NOMO-1 treated with DMSO at 0.1 percent for 48 hours (cell line): ENCODE measurements at regions not wholly inside any gene's neighbourhood (a gene's known extent, or its start where the extent isn't known, plus 50 kb on each side); places are given as distances from the start of the nearest gene placed in this dataset.

Experiments
- DNase-seq: peaks from one replicate; lab custom pipeline; 2025; ENCODE audit not compliant: unreplicated experiment; lab: John Stamatoyannopoulos, UW

GRCh38 chr16:5838071-5838470 is 740.5 kb upstream of the EEF2KMT start:
- DNase-seq = no peak

GRCh38 chr16:5837007-5837670 is 739.5 kb upstream of the EEF2KMT start:
- no peak for DNase-seq

- DNase-seq = no peak
Measured at GRCh38 chr16:5835876-5836275, 738.3 kb upstream of the EEF2KMT start.

GRCh38 chr16:5826332-5826731 is 728.7 kb upstream of the EEF2KMT start:
- no peak for DNase-seq

GRCh38 chr16:5820472-5820871 is 722.9 kb upstream of the EEF2KMT start:
- no peak for DNase-seq

- DNase-seq = no peak
Measured at GRCh38 chr16:5815570-5816237, 718.1 kb upstream of the EEF2KMT start.

GRCh38 chr16:5801396-5801795 is 703.8 kb upstream of the EEF2KMT start:
- DNase-seq = no peak

- DNase-seq = no peak
Measured at GRCh38 chr16:5793556-5793955, 696.0 kb upstream of the EEF2KMT start.

- no peak for DNase-seq
Measured at GRCh38 chr16:5791011-5791657, 693.5 kb upstream of the EEF2KMT start.

GRCh38 chr16:5790512-5790911 is 692.9 kb upstream of the EEF2KMT start:
- no peak for DNase-seq

GRCh38 chr16:5789033-5789432 is 691.4 kb upstream of the EEF2KMT start:
- no peak for DNase-seq

GRCh38 chr16:5781436-5781835 is 683.8 kb upstream of the EEF2KMT start:
- no peak for DNase-seq

GRCh38 chr16:5776876-5777275 is 679.3 kb upstream of the EEF2KMT start:
- DNase-seq = no peak

- DNase-seq = no peak
Measured at GRCh38 chr16:5775916-5776315, 678.3 kb upstream of the EEF2KMT start.

GRCh38 chr16:5770118-5770517 is 672.5 kb upstream of the EEF2KMT start:
- no peak for DNase-seq

GRCh38 chr16:5769513-5769912 is 671.9 kb upstream of the EEF2KMT start:
- no peak for DNase-seq

- no peak for DNase-seq
Measured at GRCh38 chr16:5768445-5768844, 670.9 kb upstream of the EEF2KMT start.

GRCh38 chr16:5763176-5763575 is 665.6 kb upstream of the EEF2KMT start:
- no peak for DNase-seq

GRCh38 chr16:5762362-5762761 is 664.8 kb upstream of the EEF2KMT start:
- DNase-seq = no peak

GRCh38 chr16:5761592-5761991 is 664.0 kb upstream of the EEF2KMT start:
- no peak for DNase-seq

- no peak for DNase-seq
Measured at GRCh38 chr16:5758281-5758680, 660.7 kb upstream of the EEF2KMT start.

GRCh38 chr16:5756969-5757368 is 659.4 kb upstream of the EEF2KMT start:
- DNase-seq = no peak
